ENCODE measurements at regions not wholly inside any gene's neighbourhood (a gene's known extent, or its start where the extent isn't known, plus 50 kb on each side); places are given as distances from the start of the nearest gene placed in this dataset.

DNA sequence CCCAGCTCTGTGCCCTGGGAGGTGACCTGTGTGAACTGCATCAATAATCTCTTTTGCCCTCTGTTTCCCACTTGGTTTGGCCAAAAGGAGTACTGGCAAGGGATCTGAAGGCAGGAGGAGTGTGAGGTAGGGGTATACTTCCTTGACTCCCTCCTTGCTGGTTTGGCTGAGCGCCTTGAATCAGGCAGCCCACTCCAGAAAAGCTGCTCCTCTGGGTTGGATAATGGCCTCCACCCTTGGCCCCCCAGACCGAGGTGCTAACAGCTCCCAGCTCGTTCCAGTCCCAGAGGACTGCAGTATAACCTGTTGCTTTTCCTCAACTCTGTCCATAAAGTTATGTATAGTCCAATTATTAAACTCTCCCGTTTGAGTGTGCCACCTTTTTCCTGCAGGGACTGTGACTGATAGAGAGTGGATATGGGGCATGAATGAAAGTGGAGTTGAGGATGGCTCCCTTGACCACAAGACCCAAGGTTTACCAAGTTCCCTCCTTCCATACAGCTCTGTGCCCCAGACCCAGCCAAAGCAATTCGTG lies 88.2 kb upstream of the HAND1 start:
- TF ChIP-seq, protein P1, sequence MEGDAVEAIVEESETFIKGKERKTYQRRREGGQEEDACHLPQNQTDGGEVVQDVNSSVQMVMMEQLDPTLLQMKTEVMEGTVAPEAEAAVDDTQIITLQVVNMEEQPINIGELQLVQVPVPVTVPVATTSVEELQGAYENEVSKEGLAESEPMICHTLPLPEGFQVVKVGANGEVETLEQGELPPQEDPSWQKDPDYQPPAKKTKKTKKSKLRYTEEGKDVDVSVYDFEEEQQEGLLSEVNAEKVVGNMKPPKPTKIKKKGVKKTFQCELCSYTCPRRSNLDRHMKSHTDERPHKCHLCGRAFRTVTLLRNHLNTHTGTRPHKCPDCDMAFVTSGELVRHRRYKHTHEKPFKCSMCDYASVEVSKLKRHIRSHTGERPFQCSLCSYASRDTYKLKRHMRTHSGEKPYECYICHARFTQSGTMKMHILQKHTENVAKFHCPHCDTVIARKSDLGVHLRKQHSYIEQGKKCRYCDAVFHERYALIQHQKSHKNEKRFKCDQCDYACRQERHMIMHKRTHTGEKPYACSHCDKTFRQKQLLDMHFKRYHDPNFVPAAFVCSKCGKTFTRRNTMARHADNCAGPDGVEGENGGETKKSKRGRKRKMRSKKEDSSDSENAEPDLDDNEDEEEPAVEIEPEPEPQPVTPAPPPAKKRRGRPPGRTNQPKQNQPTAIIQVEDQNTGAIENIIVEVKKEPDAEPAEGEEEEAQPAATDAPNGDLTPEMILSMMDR (IDR thresholded peaks at IDR 0.05) = no peak
- no peak for TF ChIP-seq POLR2A (IDR thresholded peaks at IDR 0.05)

Data from esophagus squamous epithelium (tissue), 4 donors.